H9 (cell line): ENCODE measurements at regions not wholly inside any gene's neighbourhood (a gene's known extent, or its start where the extent isn't known, plus 50 kb on each side); places are given as distances from the start of the nearest gene placed in this dataset.

ENCODE experiments used
- DNase-seq: peaks from one replicate; pipeline ENCODE4 v3.0.0-alpha.2; 2017
- H2AFZ ChIP-seq: one replicate; pipeline ENCODE4 v1.6.1; 2013; ENCODE audit warnings: mild to moderate bottlenecking, low read length, control low read depth, moderate library complexity
- H2AK5ac ChIP-seq: 2 replicates; pipeline ENCODE4 v1.6.1; 2013; ENCODE audit warnings: low read length, control low read depth, mixed read lengths; ENCODE audit not compliant: insufficient read length
- H2BK120ac ChIP-seq: one replicate; pipeline ENCODE4 v1.6.1; 2013; ENCODE audit warnings: low read depth, mild to moderate bottlenecking, low read length, control low read depth, inconsistent platforms; ENCODE audit not compliant: poor library complexity, severe bottlenecking
- H2BK12ac ChIP-seq: 2 replicates; pipeline ENCODE4 v1.6.1; 2013; ENCODE audit warnings: low read length, control low read depth, mixed read lengths, low read depth; ENCODE audit not compliant: insufficient read length
- H2BK15ac ChIP-seq: 2 replicates; pipeline ENCODE4 v1.6.1; 2013; ENCODE audit warnings: low read depth, low read length, control low read depth
- H2BK20ac ChIP-seq: one replicate; pipeline ENCODE4 v1.6.1; 2013; ENCODE audit warnings: low read depth, mild to moderate bottlenecking, low read length, control low read depth, inconsistent platforms; ENCODE audit not compliant: poor library complexity, severe bottlenecking
- H2BK5ac ChIP-seq: 2 replicates; pipeline ENCODE4 v1.6.1; 2013; ENCODE audit warnings: low read length, control low read depth, mixed read lengths; ENCODE audit not compliant: insufficient read length
- H3K14ac ChIP-seq: 2 replicates; pipeline ENCODE4 v1.6.1; 2013; ENCODE audit warnings: low read length, control low read depth; ENCODE audit not compliant: insufficient read depth
- H3K18ac ChIP-seq: 2 replicates; pipeline ENCODE4 v1.6.1; 2013; ENCODE audit warnings: low read depth, mild to moderate bottlenecking, mixed read lengths, low read length, control low read depth; ENCODE audit not compliant: insufficient read length
- H3K23ac ChIP-seq: 2 replicates; pipeline ENCODE4 v1.6.1; 2013; ENCODE audit warnings: low read length, control low read depth, mixed read lengths, low read depth; ENCODE audit not compliant: insufficient read length
- H3K23me2 ChIP-seq: 2 replicates; pipeline ENCODE4 v1.6.1; 2013; ENCODE audit warnings: low read depth, mild to moderate bottlenecking, mixed read lengths, low read length, control low read depth; ENCODE audit not compliant: insufficient read length, poor library complexity, severe bottlenecking
- H3K27ac ChIP-seq: 2 replicates; pipeline ENCODE4 v1.5.1; 2013; ENCODE audit warnings: low read length, control low read depth, mixed read lengths, low read depth; ENCODE audit not compliant: insufficient read length
- H3K27me3 ChIP-seq: 2 replicates; pipeline ENCODE4 v1.6.1; 2013; ENCODE audit warnings: low read length, control low read depth, inconsistent platforms; ENCODE audit not compliant: insufficient read depth
- H3K4ac ChIP-seq: 2 replicates; pipeline ENCODE4 v1.6.1; 2013; ENCODE audit warnings: low read depth, mild to moderate bottlenecking, control low read depth, inconsistent platforms, low read length, moderate library complexity
- H3K4me1 ChIP-seq: 2 replicates; pipeline ENCODE4 v1.6.1; 2013; ENCODE audit warnings: low read length, control low read depth, inconsistent platforms; ENCODE audit not compliant: insufficient read depth
- H3K4me2 ChIP-seq: 2 replicates; pipeline ENCODE4 v1.6.1; 2013; ENCODE audit warnings: low read length, control low read depth, mixed read lengths; ENCODE audit not compliant: insufficient read length, insufficient read depth
- H3K56ac ChIP-seq: 2 replicates; pipeline ENCODE4 v1.6.1; 2013; ENCODE audit warnings: low read depth, mild to moderate bottlenecking, mixed read lengths, low read length, control low read depth; ENCODE audit not compliant: insufficient read length
- H3K79me1 ChIP-seq: 2 replicates; pipeline ENCODE4 v1.6.1; 2013; ENCODE audit warnings: low read depth, mild to moderate bottlenecking, moderate library complexity, low read length, control low read depth, inconsistent platforms; ENCODE audit not compliant: insufficient read depth, poor library complexity, severe bottlenecking
- H3K79me2 ChIP-seq: 2 replicates; pipeline ENCODE4 v1.6.1; 2013; ENCODE audit warnings: low read length, control low read depth, inconsistent platforms; ENCODE audit not compliant: insufficient read depth
- H3K9ac ChIP-seq: 2 replicates; pipeline ENCODE4 v1.6.1; 2013; ENCODE audit warnings: low read length, control low read depth, mixed read lengths; ENCODE audit not compliant: insufficient read length; ENCODE audit errors: extremely low read depth
- H3K9me3 ChIP-seq: one replicate; pipeline ENCODE4 v1.6.1; 2013; ENCODE audit warnings: low read depth, low read length, inconsistent platforms; ENCODE audit not compliant: control insufficient read depth
- H3T11ph ChIP-seq: one replicate; pipeline ENCODE4 v1.6.1; 2013; ENCODE audit warnings: mild to moderate bottlenecking, low read length, control low read depth, inconsistent platforms
- H4K20me1 ChIP-seq: one replicate; pipeline ENCODE4 v1.6.1; 2013; ENCODE audit not compliant: control insufficient read depth, insufficient read length, insufficient read depth
- H4K5ac ChIP-seq: 2 replicates; pipeline ENCODE4 v1.6.1; 2013; ENCODE audit warnings: low read depth, mild to moderate bottlenecking, mixed read lengths, low read length, control low read depth; ENCODE audit not compliant: insufficient read length
- H4K8ac ChIP-seq: replicated peaks from 2 replicates; pipeline ENCODE4 v1.6.1; 2013; ENCODE audit warnings: low read length, control low read depth, mixed read lengths, low read depth; ENCODE audit not compliant: insufficient read length
- H4K91ac ChIP-seq: 2 replicates; pipeline ENCODE4 v1.6.1; 2013; ENCODE audit warnings: low read depth, mild to moderate bottlenecking, moderate library complexity, mixed read lengths, low read length, control low read depth; ENCODE audit not compliant: insufficient read length
- H3K27ac Mint-ChIP-seq, 3 experiments: 2 replicates in 2 of 3; 3 replicates in 1 of 3; pipeline ENCODE4 v1.8.0; 2020 to 2021; ENCODE audit warnings: mixed read lengths in 3 of 3, mild to moderate bottlenecking in 1 of 3, moderate library complexity in 1 of 3
- H3K27me3 Mint-ChIP-seq: 2 replicates; pipeline ENCODE4 v1.8.0; 2021; ENCODE audit warnings: low read depth, mild to moderate bottlenecking, moderate library complexity, mixed read lengths
- H3K36me3 Mint-ChIP-seq, 3 experiments: 2 replicates in 2 of 3; 3 replicates in 1 of 3; pipeline ENCODE4 v1.8.0; 2020 to 2021; ENCODE audit warnings: low read depth in 3 of 3, mixed read lengths in 3 of 3; ENCODE audit not compliant: insufficient read depth in 1 of 3
- H3K4me1 Mint-ChIP-seq, 2 experiments: 2 replicates each; pipeline ENCODE4 v1.8.0; 2020; ENCODE audit warnings: mixed read lengths in 2 of 2
- H3K4me3 Mint-ChIP-seq, 2 experiments: 2 replicates in 1 of 2; 3 replicates in 1 of 2; pipeline ENCODE4 v1.8.0; 2020 to 2021; ENCODE audit warnings: mild to moderate bottlenecking in 2 of 2, mixed read lengths in 2 of 2, moderate library complexity in 1 of 2
- H3K9me3 Mint-ChIP-seq, 2 experiments: 2 replicates in 1 of 2; 3 replicates in 1 of 2; pipeline ENCODE4 v1.8.0; 2020; ENCODE audit warnings: mild to moderate bottlenecking in 2 of 2, mixed read lengths in 2 of 2, moderate library complexity in 1 of 2
- WGBS: extraction: QIAGEN DNeasy Blood & Tissue Kit; methylation state at CpG from one replicate; pipeline ENCODE4 v1.1.7; 2013; ENCODE audit warnings: missing lambda C conversion rate, low lambda C conversion rate, mixed read lengths; ENCODE audit not compliant: insufficient read length; ENCODE audit errors: extremely low coverage; 5-methylcytosine and 5-hydroxymethylcytosine counted together
- TF ChIP-seq, protein P1 (sequence below): fragments of 200-600 bp; sonication (generic); conservative IDR thresholded peaks from 3 replicates; pipeline ENCODE4 v1.8.0; 2021; ENCODE audit warnings: antibody characterized with exemption, mild to moderate bottlenecking

DNA sequence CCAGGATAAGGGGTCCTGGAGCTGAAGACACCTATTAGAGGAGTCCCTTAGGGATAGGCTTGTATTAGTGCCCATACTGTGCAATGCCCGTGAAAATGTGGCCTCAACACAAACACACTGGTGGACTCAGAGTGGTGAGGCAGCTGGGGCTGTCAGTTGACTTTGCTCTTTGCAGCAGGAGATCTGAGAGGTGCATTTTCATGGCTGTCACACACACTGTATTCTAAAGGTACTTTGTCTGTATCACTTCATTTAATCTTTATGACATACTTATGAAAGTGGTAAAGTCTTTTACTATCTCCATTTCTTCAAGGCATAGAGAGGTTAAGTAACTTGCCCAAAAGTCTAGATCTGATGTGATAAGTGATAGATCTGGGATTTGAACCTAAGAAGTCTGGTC lies 55.1 kb upstream of the GCFC2 start:
- Histone ChIP-seq H3K4me2 (no peak overlapping the region), H3K23ac (no peak overlapping the region)
- H3K27ac Mint-ChIP-seq = no peak overlapping the region

More for the DNA sequence above, 55.1 kb upstream of the GCFC2 start:
- H3K27me3 Mint-ChIP-seq = peaks cover 10% of the 10 kb centered on the region
- Histone ChIP-seq H3K9ac (no peak overlapping the region), H3K4me1 (no peaks in the 10 kb centered on the region), H3K4ac (no peak overlapping the region), H3K27me3 (no peaks in the 10 kb centered on the region), H3K14ac (no peak overlapping the region), H4K5ac (no peak overlapping the region), H2AK5ac (no peak overlapping the region), H3T11ph (no peak overlapping the region), H3K27ac (no peak overlapping the region), H2BK15ac (no peak overlapping the region), H3K23me2 (no peaks in the 10 kb centered on the region), H4K91ac (no peak overlapping the region), H2BK120ac (no peak overlapping the region), H4K20me1 (no peaks in the 10 kb centered on the region), H2BK20ac (no peak overlapping the region), H3K9me3 (no peaks in the 10 kb centered on the region), H2BK12ac (no peak overlapping the region), H3K79me2 (no peaks in the 10 kb centered on the region), H3K56ac (no peak overlapping the region), H3K79me1 (no peaks in the 10 kb centered on the region), H2BK5ac (no peak overlapping the region), H4K8ac (no peak overlapping the region), H3K18ac (no peak overlapping the region), H2AFZ (no peak overlapping the region)
- H3K9me3 Mint-ChIP-seq = no peaks in the 10 kb centered on the region; a peak in 1 of 5 replicates
- WGBS = no CpG with 5 or more reads among the region's 1 CpG
- H3K36me3 Mint-ChIP-seq = no peaks in the 10 kb centered on the region; a peak in 1 of 7 replicates
- no peak overlapping the region for H3K4me3 Mint-ChIP-seq
- no peak for DNase-seq
- peaks cover 3% of the 10 kb centered on the region in 2 experiments; a peak in 1 of 4 replicates for H3K4me1 Mint-ChIP-seq
- TF ChIP-seq, protein P1, sequence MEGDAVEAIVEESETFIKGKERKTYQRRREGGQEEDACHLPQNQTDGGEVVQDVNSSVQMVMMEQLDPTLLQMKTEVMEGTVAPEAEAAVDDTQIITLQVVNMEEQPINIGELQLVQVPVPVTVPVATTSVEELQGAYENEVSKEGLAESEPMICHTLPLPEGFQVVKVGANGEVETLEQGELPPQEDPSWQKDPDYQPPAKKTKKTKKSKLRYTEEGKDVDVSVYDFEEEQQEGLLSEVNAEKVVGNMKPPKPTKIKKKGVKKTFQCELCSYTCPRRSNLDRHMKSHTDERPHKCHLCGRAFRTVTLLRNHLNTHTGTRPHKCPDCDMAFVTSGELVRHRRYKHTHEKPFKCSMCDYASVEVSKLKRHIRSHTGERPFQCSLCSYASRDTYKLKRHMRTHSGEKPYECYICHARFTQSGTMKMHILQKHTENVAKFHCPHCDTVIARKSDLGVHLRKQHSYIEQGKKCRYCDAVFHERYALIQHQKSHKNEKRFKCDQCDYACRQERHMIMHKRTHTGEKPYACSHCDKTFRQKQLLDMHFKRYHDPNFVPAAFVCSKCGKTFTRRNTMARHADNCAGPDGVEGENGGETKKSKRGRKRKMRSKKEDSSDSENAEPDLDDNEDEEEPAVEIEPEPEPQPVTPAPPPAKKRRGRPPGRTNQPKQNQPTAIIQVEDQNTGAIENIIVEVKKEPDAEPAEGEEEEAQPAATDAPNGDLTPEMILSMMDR = no peak
